Inflammatory macrophage treated with lipopolysaccharide for 4 hours (primary cell): ENCODE measurements at regions not wholly inside any gene's neighbourhood (a gene's known extent, or its start where the extent isn't known, plus 50 kb on each side); places are given as distances from the start of the nearest gene placed in this dataset.

ENCODE experiments used
- DNase-seq: peaks from one replicate; pipeline ENCODE4 v3.0.0-alpha.2; 2020

- DNase-seq = peak; percentile 82
These were observed 594.3 kb upstream of the KLF4 start for GRCh38 chr9:108083796-108084352.

- no peak for DNase-seq
These were observed 593.7 kb upstream of the KLF4 start for GRCh38 chr9:108083160-108083750.

- no peak for DNase-seq
These were observed 591.5 kb upstream of the KLF4 start for GRCh38 chr9:108081112-108081511.

DNA sequence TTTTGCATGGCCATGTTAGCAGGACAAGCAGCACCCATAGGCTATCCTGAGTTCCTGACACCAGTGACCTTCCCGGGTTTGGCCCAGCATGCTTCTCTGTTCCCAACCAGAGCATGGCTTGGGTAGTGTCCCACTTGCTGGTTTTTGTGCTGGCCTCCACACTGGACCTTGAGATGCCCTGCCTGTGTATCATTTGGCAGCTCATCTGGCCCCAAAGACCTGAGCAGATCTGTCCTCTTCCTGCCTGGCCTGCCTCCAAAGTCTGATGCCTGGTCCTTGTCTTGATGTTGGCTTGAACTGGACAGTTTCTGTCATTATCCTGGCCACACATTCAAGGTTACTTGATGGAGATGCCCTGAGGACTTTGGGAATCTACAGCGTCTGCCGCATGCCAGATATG is 590.7 kb upstream of the KLF4 start:
- DNase-seq = no peak

DNA sequence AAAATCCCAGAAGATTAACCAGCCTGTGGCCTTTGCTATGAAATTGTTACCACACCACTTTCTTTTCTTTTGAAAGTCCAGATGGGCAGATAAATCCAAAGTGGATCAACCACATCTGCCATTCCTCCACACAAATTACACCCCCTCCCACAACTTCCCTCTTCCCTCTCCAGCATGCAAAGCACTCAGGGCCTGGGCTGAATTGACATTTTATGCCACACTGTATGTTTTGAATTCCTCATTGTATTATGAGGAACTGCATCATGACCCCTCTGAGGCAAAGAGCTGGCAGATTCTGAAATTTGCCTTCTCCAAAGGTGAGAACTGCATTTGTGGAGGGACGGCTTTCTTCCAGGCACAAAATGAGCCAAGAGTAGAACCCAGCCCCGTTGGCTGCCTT is 589.2 kb upstream of the KLF4 start:
- DNase-seq = peak; percentile 51

DNA sequence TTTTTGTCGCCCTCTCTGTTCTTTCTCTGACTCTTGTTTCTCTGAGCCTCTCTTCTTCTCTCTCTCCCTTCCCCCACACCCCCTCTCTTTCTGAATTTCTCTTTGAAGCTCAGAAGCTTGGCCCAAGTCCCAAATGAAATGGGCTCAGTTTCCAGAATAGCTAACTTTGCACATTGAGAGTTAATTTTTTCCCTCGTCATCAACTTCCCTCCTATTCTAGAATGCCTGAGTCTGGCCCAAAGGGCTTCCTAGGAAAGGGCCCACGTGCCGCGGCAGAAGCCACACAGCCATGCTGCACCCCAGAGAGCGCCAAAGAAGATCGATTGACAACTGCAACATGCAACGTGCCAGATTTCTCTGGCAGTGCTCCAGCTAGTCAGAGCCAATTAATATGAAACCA is 588.8 kb upstream of the KLF4 start:
- no peak for DNase-seq

DNA sequence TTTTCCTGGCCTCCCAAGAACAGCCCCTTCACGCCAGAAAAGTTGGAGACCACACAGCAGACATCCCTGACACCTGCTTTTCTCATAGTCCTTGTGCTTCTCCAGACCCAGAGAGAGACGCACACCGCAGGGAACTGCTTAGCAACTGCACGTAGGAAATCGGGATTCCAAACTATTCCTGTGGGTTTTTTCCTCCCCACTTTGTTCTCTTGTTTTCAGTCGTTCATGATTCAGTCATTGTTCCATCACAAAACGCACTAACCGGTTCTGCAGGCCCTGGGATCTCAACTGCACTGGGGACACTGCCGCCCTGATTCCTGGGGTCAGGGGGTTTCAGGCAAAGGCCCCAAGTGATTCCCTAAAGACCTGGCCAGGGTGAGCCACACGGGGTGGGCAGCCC is 588.0 kb upstream of the KLF4 start:
- DNase-seq = no peak

DNA sequence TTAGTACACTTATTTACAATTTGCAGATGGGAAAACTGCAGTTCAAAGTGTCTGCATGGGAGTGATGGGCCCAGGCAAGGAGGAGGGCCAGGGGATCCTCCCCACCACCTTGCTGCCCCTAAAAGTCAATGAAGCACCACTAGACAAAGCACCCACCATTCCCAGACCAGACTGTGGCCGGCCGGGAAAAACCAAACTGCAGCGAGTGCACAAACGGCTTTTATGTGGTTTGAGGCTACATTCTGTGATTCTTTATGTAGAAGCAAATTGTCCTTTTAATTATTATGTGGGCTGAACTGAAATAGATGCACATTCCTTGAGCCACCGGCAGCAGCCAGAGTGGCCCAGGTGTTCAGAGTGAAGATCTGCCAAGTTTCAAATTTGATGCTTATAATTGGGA is 585.3 kb upstream of the KLF4 start:
- DNase-seq = no peak

DNA sequence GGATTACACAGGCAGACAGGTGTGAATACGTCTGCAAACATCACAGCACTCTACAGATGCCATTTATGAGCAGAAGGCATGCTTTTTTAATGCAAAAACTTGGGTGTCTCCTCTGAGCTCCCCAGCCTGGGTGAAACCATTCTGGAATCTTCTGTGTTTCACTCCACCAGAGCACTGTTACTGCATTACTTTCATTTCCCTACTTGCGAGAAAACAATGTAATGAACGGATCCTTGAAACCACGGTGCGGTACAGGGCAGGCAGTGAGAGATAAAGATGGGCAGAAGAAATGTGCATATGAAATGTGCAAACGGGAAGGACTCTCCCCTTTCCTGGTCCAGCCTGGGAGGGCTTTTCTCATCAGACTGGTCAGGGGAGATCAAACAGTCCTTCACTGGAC is 584.3 kb upstream of the KLF4 start:
- DNase-seq = peak; percentile 68

DNA sequence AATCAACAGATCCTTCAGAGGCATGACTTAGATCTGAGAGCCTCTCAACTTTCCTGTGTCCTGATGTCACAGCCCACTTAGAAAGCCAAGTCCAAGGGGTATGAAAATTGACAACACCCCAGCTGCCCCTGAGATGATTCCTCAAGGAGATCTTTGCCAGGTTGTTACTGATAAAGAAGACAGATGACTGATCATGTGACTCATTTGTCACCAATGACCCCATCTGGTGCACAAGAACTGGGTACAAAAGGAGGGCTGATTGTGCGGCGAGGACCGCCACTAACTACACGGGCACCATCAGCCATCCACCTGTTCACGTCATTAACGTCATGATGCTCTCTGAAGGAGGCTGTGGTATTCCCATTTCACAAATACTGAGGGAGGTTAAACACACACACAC is 583.2 kb upstream of the KLF4 start:
- no peak for DNase-seq

DNA sequence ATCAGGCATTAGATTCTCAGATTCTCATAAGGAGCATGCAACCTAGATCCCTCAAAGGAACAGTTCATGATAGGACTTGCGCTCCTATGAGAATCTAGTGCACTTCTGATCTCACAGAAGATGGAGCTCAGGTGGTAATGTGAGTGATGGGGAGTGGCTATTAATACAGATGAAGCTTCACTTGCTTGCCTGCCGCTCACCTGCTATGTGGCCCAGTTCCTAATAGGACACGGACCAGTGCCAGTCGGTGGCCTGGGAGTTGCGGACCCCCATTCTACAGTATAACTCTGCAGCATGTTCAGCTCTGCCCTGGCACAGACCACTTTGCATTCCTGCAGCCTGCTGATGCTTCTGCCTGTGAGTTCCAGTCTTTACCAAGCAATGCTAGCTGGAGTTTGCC is 581.3 kb upstream of the KLF4 start:
- DNase-seq = no peak

DNA sequence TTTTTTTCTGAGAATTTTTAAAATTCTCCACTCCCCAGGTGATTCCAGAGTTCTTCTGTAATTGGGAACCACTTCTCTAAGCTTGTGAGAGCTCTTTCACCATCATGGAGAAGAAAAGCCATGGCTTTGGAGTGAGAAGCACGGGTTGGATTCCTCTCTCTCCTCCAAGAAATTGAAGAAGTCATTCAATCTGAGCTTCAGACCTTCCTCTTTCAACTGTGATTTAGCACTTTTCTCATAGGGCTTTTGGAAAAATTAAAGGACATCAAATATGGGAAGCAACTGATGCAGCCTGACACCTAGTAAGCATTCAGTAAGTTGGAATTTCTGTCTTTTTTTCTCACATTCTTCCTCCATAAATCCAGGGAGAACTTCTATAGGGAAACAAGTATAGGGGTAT is 580.4 kb upstream of the KLF4 start:
- peak; percentile 23 for DNase-seq

DNA sequence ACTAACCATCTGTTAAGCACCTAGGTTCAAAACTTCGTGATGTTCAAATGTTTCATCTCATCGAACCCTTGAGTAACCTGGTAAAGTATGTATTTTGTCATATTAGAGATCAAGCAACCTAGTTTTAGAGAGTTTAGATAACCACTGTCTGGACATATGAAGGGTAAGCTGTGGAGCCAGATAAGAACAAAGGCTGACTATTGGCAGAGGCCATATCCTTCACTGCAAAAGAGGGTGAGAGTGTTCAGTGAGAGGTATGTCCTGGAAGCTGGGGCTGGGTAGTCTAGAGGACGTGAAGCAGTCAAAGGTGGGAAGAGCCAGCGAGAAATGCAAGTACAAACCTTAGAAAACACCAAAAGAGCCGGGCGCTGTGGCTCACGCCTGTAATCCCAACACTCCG is 573.1 kb upstream of the KLF4 start:
- DNase-seq = no peak

- no peak for DNase-seq
These were observed 570.6 kb upstream of the KLF4 start for GRCh38 chr9:108060175-108060574.

- no peak for DNase-seq
These were observed 568.7 kb upstream of the KLF4 start for GRCh38 chr9:108058135-108058814.

DNA sequence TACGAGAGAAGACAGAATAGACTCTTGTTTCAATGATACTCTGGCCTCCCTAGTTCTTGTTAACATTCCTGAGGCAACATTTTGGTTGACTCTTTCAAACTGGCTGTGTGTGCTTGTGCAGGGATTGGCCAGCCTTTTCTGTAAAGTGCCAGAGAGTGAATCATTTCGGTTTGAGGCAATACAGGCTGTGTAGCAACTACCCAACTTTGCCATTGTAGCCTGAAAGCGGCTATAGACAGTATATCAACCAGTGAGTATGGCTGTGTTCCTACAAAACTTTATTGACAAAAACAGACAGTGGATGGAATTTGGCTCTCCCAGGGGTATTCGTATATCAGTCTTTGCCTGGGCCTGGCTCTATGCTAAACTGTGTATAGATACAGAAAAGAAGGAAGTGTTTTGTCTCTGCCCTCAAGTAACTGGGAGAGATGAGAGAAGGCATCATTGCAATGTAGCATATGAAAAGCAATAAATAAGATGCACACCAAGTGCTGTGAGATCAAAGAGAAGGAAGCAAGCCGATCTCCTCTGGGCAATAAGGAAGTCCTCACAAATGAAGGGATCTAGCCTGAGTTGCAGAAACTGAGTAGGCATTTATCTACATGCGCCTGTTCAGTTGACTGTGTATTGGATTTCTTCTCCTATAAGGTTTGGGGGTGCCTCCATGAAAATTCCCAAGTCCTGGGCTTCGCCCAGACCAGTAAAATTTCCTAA is 568.0 kb upstream of the KLF4 start:
- peak; percentile 83 for DNase-seq

DNA sequence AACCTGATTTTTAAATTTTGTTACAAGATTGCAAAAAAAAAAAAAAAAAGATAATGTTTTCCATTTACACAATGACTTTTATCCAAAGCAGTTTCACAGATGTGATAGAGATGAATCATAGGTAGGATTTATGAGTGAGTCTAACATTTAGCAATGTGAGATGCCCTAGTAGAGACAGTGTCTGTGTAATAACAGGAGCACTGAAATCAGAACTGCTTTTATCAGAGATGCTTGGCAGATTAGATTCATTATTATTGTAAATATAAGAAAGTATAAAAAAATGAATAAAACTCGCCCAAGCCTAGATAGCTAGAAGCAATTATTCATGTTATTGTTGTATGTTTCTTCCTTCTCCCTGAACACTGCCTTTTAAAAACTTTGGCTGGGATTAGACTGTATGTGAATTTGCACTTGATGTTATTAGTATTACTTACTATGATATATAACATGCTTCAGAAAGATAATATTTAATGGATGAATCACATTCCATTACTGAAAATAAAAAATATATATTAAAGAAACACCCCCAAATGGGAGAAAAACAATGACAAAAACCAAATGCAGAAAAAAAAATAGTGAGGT is 567.3 kb upstream of the KLF4 start:
- DNase-seq = peak; percentile 31

DNA sequence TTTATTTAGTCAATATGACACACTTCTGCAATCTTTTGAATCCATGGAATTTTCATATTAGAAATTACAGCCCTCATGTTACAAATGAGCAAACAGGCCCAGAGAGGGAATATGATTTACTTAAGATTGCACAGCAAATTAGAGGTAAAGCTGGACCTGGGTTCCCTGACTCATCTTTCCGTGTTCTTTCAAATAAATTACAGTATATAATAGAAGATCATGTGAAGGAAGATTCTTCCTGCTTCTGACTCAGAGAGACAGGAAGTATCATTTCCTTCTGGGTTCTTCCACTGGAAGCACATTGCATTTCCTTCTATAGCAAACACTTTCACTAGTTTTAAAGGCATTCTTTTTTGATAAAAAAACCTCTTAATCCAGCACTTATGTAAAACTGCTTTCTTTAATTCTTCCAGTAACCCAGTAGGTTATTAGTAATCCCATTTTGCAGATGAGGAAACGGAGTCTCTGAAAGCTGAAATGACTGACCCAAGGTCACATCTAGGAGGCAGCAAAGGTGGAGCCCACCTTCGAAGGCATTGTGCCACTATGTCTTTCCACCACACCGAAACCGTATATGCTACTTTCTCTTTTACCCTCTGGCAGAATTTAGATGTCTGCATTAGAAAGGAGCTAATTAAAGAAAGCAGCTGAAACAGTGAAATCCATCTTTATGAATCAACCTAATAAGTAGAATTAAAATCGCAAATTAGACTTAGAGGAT is 566.7 kb upstream of the KLF4 start:
- DNase-seq = peak; percentile 64

DNA sequence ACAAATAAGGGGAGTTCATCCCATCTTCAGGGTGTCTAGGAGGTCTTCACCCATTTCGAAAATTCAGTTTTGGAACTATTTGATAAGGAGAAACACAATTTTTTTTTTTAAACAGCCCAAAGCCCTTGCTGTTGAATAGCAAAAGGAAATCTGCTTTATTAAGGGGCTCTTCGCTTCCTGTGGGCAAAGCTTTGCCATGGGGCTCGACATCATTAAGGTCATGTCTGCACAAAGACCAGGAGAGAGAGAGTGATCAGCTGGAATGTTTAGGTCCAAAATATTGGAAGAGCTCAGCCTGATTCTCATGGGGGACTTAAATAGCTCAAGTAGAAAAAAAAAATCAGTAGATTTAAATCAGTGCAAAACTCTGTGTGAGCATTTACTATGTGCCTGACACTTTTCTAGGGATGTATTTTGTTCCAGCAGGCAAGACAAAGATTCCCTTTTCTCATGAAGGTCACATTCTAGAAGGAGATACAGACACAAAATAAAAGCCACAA is 564.6 kb upstream of the KLF4 start:
- no peak for DNase-seq

GRCh38 chr9:108053555-108054061 is 564.0 kb upstream of the KLF4 start:
- no peak for DNase-seq

DNA sequence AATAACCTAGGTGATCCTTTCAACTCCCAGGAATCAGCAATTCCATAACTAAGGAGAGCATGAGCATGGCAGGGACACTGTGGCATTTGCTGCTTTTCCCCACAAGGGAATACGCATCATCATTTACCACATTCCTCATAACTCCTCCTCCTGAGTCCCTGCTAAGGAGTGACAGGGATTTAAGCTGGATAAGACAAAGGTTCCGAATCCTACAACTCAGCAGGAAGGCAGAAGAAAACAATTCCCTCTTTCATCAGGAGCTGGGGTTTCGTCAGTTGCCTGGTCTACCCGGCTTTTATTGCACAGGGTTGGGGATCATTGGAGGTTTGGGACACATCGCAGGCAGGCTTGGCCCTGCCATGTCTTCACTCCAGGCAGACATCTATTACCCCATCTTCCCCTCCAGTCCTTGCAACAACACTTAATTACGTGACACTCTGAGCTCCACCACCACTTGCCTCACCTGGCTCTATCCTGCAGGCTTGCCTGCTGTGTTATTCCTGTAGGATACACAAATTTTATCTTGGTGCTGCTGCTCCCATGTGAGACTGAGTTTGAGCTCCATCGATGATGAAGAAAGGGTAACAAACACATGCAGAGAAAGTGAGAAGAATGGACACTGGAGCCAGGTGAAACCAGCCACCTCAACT is 563.0 kb upstream of the KLF4 start:
- no peak for DNase-seq

DNA sequence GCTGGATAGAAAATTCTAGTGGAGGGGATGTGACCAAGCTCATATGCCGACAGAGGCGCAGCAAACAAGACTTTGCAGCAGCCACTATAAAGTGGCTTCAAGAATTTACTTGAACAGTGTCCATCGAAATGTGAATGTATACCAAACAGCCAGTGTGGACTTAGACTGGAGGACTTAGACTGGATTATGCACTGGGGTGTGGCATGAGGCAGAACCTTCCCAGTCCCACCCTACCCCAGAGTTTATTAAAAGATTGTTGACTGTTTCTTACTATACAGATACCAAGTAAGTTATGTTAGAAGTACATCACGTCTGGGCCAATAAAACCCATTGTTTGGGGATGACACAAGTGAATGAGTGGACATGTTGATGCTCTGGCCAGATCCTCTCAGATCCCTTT is 561.3 kb upstream of the KLF4 start:
- DNase-seq = no peak
